GM06990 (cell line): ENCODE measurements at regions not wholly inside any gene's neighbourhood (a gene's known extent, or its start where the extent isn't known, plus 50 kb on each side); places are given as distances from the start of the nearest gene placed in this dataset.

Source experiments
- DNase-seq: peaks from one replicate; pipeline ENCODE4 v3.0.0-alpha.2; 2011; ENCODE audit not compliant: insufficient read length; ENCODE audit errors: extremely low read depth
- H3K27me3 ChIP-seq: replicated peaks from 2 replicates; pipeline ENCODE4 v1.6.0; 2011; ENCODE audit warnings: low read length; ENCODE audit not compliant: control insufficient read depth, insufficient read depth
- H3K36me3 ChIP-seq: 2 replicates; pipeline ENCODE4 v1.5.1; 2011; ENCODE audit warnings: low read length; ENCODE audit not compliant: control insufficient read depth, insufficient read depth
- H3K4me3 ChIP-seq: replicated peaks from 2 replicates; pipeline ENCODE4 v1.5.1; 2011; ENCODE audit warnings: low read depth, mild to moderate bottlenecking, control low read depth, low read length
- TF ChIP-seq, protein P1 (sequence below): IDR thresholded peaks from 2 replicates; pipeline ENCODE4 v1.5.1; 2011; ENCODE audit warnings: low read length, control low read depth, mild to moderate bottlenecking, inconsistent platforms; ENCODE audit not compliant: insufficient read depth, poor library complexity, severe bottlenecking

GRCh38 chr4:23219779-23220408, 527.2 kb downstream of the GBA3 start:
- Histone ChIP-seq H3K4me3 (no peak overlapping the region), H3K36me3 (no peaks in the 10 kb centered on the region), H3K27me3 (no peaks in the 10 kb centered on the region)
- no peak for DNase-seq
- TF ChIP-seq, protein P1, sequence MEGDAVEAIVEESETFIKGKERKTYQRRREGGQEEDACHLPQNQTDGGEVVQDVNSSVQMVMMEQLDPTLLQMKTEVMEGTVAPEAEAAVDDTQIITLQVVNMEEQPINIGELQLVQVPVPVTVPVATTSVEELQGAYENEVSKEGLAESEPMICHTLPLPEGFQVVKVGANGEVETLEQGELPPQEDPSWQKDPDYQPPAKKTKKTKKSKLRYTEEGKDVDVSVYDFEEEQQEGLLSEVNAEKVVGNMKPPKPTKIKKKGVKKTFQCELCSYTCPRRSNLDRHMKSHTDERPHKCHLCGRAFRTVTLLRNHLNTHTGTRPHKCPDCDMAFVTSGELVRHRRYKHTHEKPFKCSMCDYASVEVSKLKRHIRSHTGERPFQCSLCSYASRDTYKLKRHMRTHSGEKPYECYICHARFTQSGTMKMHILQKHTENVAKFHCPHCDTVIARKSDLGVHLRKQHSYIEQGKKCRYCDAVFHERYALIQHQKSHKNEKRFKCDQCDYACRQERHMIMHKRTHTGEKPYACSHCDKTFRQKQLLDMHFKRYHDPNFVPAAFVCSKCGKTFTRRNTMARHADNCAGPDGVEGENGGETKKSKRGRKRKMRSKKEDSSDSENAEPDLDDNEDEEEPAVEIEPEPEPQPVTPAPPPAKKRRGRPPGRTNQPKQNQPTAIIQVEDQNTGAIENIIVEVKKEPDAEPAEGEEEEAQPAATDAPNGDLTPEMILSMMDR: no peak

DNA sequence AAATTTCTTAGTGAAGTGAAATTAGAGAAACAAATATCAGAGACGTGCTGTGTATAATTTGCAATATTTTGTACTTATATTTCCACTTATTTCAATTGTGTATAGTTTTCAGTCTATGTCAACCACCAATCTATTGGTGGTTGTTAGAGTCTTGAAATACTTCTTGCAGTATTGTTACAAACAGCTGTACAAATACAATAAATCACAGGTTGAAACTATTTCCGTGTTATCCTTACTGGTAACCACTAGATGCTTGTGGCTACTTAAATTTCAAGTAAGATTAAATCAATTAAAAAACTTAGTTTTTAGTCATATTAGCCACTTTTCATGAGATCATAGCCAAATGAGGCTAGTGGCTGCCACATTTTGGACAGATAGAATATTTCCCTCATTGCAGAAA, 520.5 kb downstream of the GBA3 start:
- Histone ChIP-seq H3K27me3 (no peaks in the 10 kb centered on the region), H3K36me3 (no peaks in the 10 kb centered on the region), H3K4me3 (no peak overlapping the region)
- TF ChIP-seq, protein P1: no peak
- no peak for DNase-seq

- Histone ChIP-seq H3K4me3 (no peak overlapping the region), H3K27me3 (no peaks in the 10 kb centered on the region), H3K36me3 (no peaks in the 10 kb centered on the region)
- TF ChIP-seq, protein P1: no peak
- no peak for DNase-seq
These were observed 519.8 kb downstream of the GBA3 start for GRCh38 chr4:23212558-23212957.

GRCh38 chr4:23207059-23207458, 514.3 kb downstream of the GBA3 start:
- Histone ChIP-seq H3K4me3 (no peak overlapping the region), H3K36me3 (no peaks in the 10 kb centered on the region), H3K27me3 (no peaks in the 10 kb centered on the region)
- DNase-seq: no peak
- TF ChIP-seq, protein P1: no peak

DNA sequence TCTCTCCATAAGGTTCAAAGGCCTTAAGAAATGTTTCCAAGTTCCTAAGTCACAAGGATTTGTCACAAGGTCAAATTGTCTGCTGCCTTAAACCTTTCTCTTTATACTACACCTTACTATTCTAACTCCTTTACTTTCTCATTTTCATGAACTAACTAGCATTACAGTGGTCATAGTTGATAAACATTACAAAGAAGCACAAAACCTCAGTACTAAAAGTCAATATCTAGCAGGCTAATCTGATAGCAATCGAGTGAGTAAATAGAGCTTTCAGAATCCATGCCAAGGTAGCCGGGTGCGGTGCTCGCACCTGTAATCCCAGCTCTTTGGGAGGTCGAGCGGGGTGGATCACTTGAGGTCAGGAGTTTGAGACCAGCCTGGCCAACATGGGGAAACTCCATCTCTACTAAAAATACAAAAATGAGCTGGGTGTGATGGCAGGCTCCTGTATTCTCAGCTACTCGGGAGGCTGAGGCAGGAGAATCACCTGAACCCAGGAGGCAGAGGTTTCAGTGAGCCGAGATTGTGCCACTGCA, 510.0 kb downstream of the GBA3 start:
- TF ChIP-seq, protein P1: no peak
- Histone ChIP-seq H3K36me3 (no peaks in the 10 kb centered on the region), H3K4me3 (no peak overlapping the region), H3K27me3 (no peaks in the 10 kb centered on the region)
- no peak for DNase-seq
